Gastrocnemius medialis (tissue), 4 donors: ENCODE measurements at regions not wholly inside any gene's neighbourhood (a gene's known extent, or its start where the extent isn't known, plus 50 kb on each side); places are given as distances from the start of the nearest gene placed in this dataset.

Experiments
- CTCF ChIP-seq, 5 experiments: fragments of 450-650 bp in 3 of 5; fragments of 200-600 bp in 2 of 5; sonication (generic) in 2 of 5; IDR thresholded peaks in 4 of 5; conservative IDR thresholded peaks in 1 of 5; 1 replicate in 4 of 5; 2 replicates in 1 of 5; pipeline ENCODE4 v1.5.1; 2016 to 2019; ENCODE audit warnings: antibody characterized with exemption in 5 of 5, mild to moderate bottlenecking in 3 of 5, moderate library complexity in 3 of 5
- POLR2A ChIP-seq, 2 donors: fragments of 450-650 bp; IDR thresholded peaks; one replicate each; pipeline ENCODE4 v1.6.1; 2017; ENCODE audit warnings: antibody characterized with exemption in 2 of 2, mild to moderate bottlenecking in 2 of 2, moderate library complexity in 2 of 2

DNA sequence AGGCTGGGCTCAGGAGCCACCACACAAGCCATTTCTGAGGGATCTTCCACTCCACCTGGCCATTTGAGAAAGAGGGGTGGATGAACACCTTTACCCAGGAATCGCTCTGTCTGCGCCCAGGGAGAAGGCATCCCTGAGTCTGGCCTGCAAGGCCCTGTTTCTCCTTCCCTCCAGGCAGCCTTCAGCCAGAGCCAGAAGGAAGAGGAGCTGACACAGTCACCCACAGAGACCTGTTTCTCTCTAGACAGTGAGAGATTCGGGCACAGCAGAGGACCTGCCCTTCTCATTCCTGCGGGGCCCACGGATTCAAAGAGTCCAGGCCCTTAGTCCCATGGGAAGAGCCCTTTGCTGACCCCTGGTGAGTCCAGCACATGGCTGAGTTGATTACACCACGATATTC lies 127.5 kb upstream of the TNS3 start:
- TF ChIP-seq CTCF (IDR thresholded peaks at IDR 0.05 in 4 of 5, conservative IDR thresholded peaks at IDR 0.05 in 1 of 5) (no peak), POLR2A (IDR thresholded peaks at IDR 0.05) (no peak)
